H1 (cell line): ENCODE measurements at regions not wholly inside any gene's neighbourhood (a gene's known extent, or its start where the extent isn't known, plus 50 kb on each side); places are given as distances from the start of the nearest gene placed in this dataset.
A peak's percentile ranks its signal among the peaks of the same experiment; 100 is the strongest.

Experiments
- CTCF ChIA-PET: fragments of 300-600 bp; sonication (Branson Sonifier 250); formaldehyde crosslinking; loops from one replicate; lab custom pipeline; 2021; ENCODE audit not compliant: partially characterized antibody; lab: Charles Lee
- POLR2A ChIA-PET: fragments of 300-600 bp; sonication (Branson Sonifier 250); formaldehyde crosslinking; loops from one replicate; lab custom pipeline; 2021; ENCODE audit warnings: inconsistent platforms; ENCODE audit not compliant: partially characterized antibody; lab: Charles Lee
- DNase-seq, 2 experiments: peaks; one replicate each; pipeline versions ENCODE4 v3.0.0 to v3.0.0-alpha.2; 2010 to 2022; ENCODE audit warnings: low spot score in 2 of 2, low read depth in 1 of 2, mixed read lengths in 1 of 2
- FAIRE-seq: peaks from 2 replicates; lab custom pipeline; 2011; peaks lifted over from hg19 to GRCh38; lab: Jason Lieb, UNC
- H2AFZ ChIP-seq: 2 replicates; pipeline ENCODE4 v1.8.1; 2012; ENCODE audit warnings: low read length, inconsistent platforms
- H2AK5ac ChIP-seq: 2 replicates; pipeline ENCODE4 v1.6.1; 2013; ENCODE audit warnings: low read depth, low read length
- H2BK120ac ChIP-seq: replicated peaks from 2 replicates; pipeline ENCODE3; 2013; ENCODE audit warnings: low read depth, low read length, inconsistent platforms
- H2BK12ac ChIP-seq: 2 replicates; pipeline ENCODE4 v1.6.1; 2013; ENCODE audit warnings: low read depth, low read length
- H2BK15ac ChIP-seq: 2 replicates; pipeline ENCODE4 v1.6.1; 2013; ENCODE audit warnings: low read length
- H2BK20ac ChIP-seq: 2 replicates; pipeline ENCODE4 v1.6.1; 2013; ENCODE audit warnings: low read length
- H2BK5ac ChIP-seq: 2 replicates; pipeline ENCODE4 v1.6.1; 2013; ENCODE audit warnings: low read depth, low read length
- H3K14ac ChIP-seq: 2 replicates; pipeline ENCODE4 v1.6.1; 2013; ENCODE audit warnings: inconsistent platforms; ENCODE audit not compliant: insufficient read length
- H3K18ac ChIP-seq: 2 replicates; pipeline ENCODE4 v1.6.1; 2013; ENCODE audit warnings: low read length; ENCODE audit errors: extremely low read depth
- H3K23ac ChIP-seq: 2 replicates; pipeline ENCODE4 v1.6.1; 2013; ENCODE audit warnings: inconsistent platforms; ENCODE audit not compliant: insufficient read length
- H3K23me2 ChIP-seq: 2 replicates; pipeline ENCODE4 v1.6.1; 2013; ENCODE audit warnings: low read depth, low read length
- H3K27ac ChIP-seq: 2 replicates; pipeline ENCODE4 v1.6.1; 2011; ENCODE audit warnings: low read depth, low read length, inconsistent platforms
- H3K27me3 ChIP-seq, 4 experiments: replicated peaks in 1 of 4; 1 replicate in 1 of 4; 2 replicates in 3 of 4; pipeline versions ENCODE4 v1.6.1 to v1.8.1; 2011 to 2013; ENCODE audit warnings: low read length in 3 of 4, mild to moderate bottlenecking in 3 of 4, inconsistent platforms in 2 of 4, mixed read lengths in 2 of 4, moderate library complexity in 1 of 4; ENCODE audit not compliant: control insufficient read depth in 3 of 4, insufficient read depth in 3 of 4; ENCODE audit errors: extremely low read depth in 1 of 4
- H3K36me3 ChIP-seq, 4 experiments: 2 replicates each; pipeline versions ENCODE4 v1.6.1 to v1.8.1; 2011 to 2013; ENCODE audit warnings: mild to moderate bottlenecking in 4 of 4, low read length in 3 of 4, moderate library complexity in 2 of 4, control low read depth in 1 of 4, inconsistent platforms in 1 of 4; ENCODE audit not compliant: insufficient read depth in 4 of 4, control insufficient read depth in 2 of 4
- H3K4ac ChIP-seq: replicated peaks from 2 replicates; pipeline ENCODE3; 2013; ENCODE audit warnings: low read length, low read depth, mixed read lengths, inconsistent platforms; ENCODE audit not compliant: insufficient read length
- H3K4me1 ChIP-seq, 4 experiments: replicated peaks in 1 of 4; 1 replicate in 1 of 4; 2 replicates in 3 of 4; pipeline versions ENCODE4 v1.6.1 to v1.8.1; 2011 to 2013; ENCODE audit warnings: low read length in 3 of 4, inconsistent platforms in 2 of 4, mixed read lengths in 1 of 4; ENCODE audit not compliant: insufficient read depth in 4 of 4, control insufficient read depth in 3 of 4
- H3K4me2 ChIP-seq, 2 experiments: 2 replicates each; pipeline versions ENCODE4 v1.6.1 to v1.8.1; 2011 to 2013; ENCODE audit warnings: low read depth in 2 of 2, low read length in 2 of 2, control low read depth in 1 of 2, inconsistent platforms in 1 of 2, mild to moderate bottlenecking in 1 of 2; ENCODE audit not compliant: insufficient read depth in 1 of 2
- H3K4me3 ChIP-seq, 4 experiments: fragments of 200-600, 300-600 bp in 1 of 4; sonication (generic), shearing (Covaris generic), sonication (Bioruptor Twin) in 1 of 4; 2 replicates each; pipeline versions ENCODE4 v1.5.1 to v1.8.1; 2011 to 2016; ENCODE audit warnings: low read length in 4 of 4, low read depth in 3 of 4, control low read depth in 2 of 4, inconsistent platforms in 2 of 4, mild to moderate bottlenecking in 2 of 4, mixed read lengths in 1 of 4, moderate library complexity in 1 of 4; ENCODE audit not compliant: insufficient read depth in 2 of 4; ENCODE audit errors: extremely low read depth in 1 of 4
- H3K56ac ChIP-seq: replicated peaks from 2 replicates; pipeline ENCODE3; 2013; ENCODE audit warnings: low read depth, mild to moderate bottlenecking, mixed read lengths, low read length, inconsistent platforms; ENCODE audit not compliant: insufficient read length
- H3K79me1 ChIP-seq: 2 replicates; pipeline ENCODE4 v1.6.1; 2013; ENCODE audit warnings: low read depth, low read length, control low read depth
- H3K79me2 ChIP-seq, 2 experiments: 2 replicates each; pipeline versions ENCODE4 v1.6.1 to v1.8.1; 2012 to 2013; ENCODE audit warnings: low read length in 2 of 2, mild to moderate bottlenecking in 2 of 2, inconsistent platforms in 1 of 2; ENCODE audit not compliant: insufficient read depth in 2 of 2, control insufficient read depth in 1 of 2
- H3K9ac ChIP-seq, 4 experiments: replicated peaks in 1 of 4; 1 replicate in 1 of 4; 2 replicates in 3 of 4; pipeline versions ENCODE4 v1.6.1 to v1.8.1; 2011 to 2013; ENCODE audit warnings: low read depth in 3 of 4, low read length in 3 of 4, control low read depth in 2 of 4, mild to moderate bottlenecking in 2 of 4, moderate library complexity in 2 of 4, inconsistent platforms in 1 of 4; ENCODE audit errors: extremely low read depth in 1 of 4
- H3K9me3 ChIP-seq, 2 experiments: 2 replicates each; pipeline versions ENCODE4 v1.6.1 to v1.8.1; 2012 to 2013; ENCODE audit warnings: mild to moderate bottlenecking in 2 of 2, moderate library complexity in 2 of 2, control low read depth in 1 of 2, inconsistent platforms in 1 of 2, low read depth in 1 of 2, low read length in 1 of 2, mixed read lengths in 1 of 2; ENCODE audit not compliant: insufficient read depth in 2 of 2
- H4K20me1 ChIP-seq, 2 experiments: replicated peaks in 1 of 2; 2 replicates each; pipeline versions ENCODE3 to v1.8.1; 2011 to 2013; ENCODE audit warnings: inconsistent platforms in 2 of 2, low read length in 2 of 2, mild to moderate bottlenecking in 1 of 2; ENCODE audit not compliant: insufficient read depth in 2 of 2, control insufficient read depth in 1 of 2
- H4K5ac ChIP-seq: 2 replicates; pipeline ENCODE4 v1.6.1; 2013; ENCODE audit warnings: low read length, low read depth, mixed read lengths, inconsistent platforms; ENCODE audit not compliant: insufficient read length
- H4K8ac ChIP-seq: 2 replicates; pipeline ENCODE4 v1.8.0; 2013; ENCODE audit warnings: mild to moderate bottlenecking, moderate library complexity, low read length, inconsistent platforms; ENCODE audit not compliant: insufficient read depth; ENCODE audit errors: extremely low read depth
- H4K91ac ChIP-seq: replicated peaks from 2 replicates; pipeline ENCODE3; 2013; ENCODE audit warnings: low read length, mixed read lengths, inconsistent platforms; ENCODE audit not compliant: insufficient read length
- CTBP2 ChIP-seq: IDR thresholded peaks from 2 replicates; pipeline ENCODE4 v1.7.0; 2011; ENCODE audit warnings: borderline replicate concordance, mild to moderate bottlenecking, moderate library complexity, mixed read lengths, low read length; ENCODE audit not compliant: insufficient read depth, insufficient read length
- GTF2F1 ChIP-seq: IDR thresholded peaks from 2 replicates; pipeline ENCODE4 v1.6.1; 2012; ENCODE audit warnings: low read depth, low read length, improper control_type of control experiment, borderline replicate concordance
- POLR2A ChIP-seq, 2 experiments: IDR thresholded peaks; 1 replicate in 1 of 2; 2 replicates in 1 of 2; pipeline ENCODE4 v1.6.1; 2011; ENCODE audit warnings: low read depth in 2 of 2, low read length in 2 of 2, mild to moderate bottlenecking in 2 of 2; ENCODE audit errors: control extremely low read depth in 1 of 2
- POU5F1 ChIP-seq: IDR thresholded peaks from 2 replicates; pipeline ENCODE4 v1.6.1; 2011; ENCODE audit warnings: low read depth, mild to moderate bottlenecking, low read length, moderate library complexity
- RAD21 ChIP-seq, 2 experiments: IDR thresholded peaks in 1 of 2; conservative IDR thresholded peaks in 1 of 2; 2 replicates each; pipeline ENCODE4 v1.6.1; 2011; ENCODE audit warnings: low read depth in 2 of 2, low read length in 2 of 2, improper control_type of control experiment in 1 of 2, inconsistent platforms in 1 of 2, mild to moderate bottlenecking in 1 of 2, moderate library complexity in 1 of 2
- SUZ12 ChIP-seq: fragments of 200-600 bp; sonication (generic); IDR thresholded peaks from 2 replicates; pipeline ENCODE4 v1.6.1; 2012; ENCODE audit warnings: mild to moderate bottlenecking, inconsistent platforms, low read length, moderate library complexity, mixed read lengths
- WGBS, 2 experiments: shearing (Covaris generic) in 1 of 2; methylation state at CpG; one replicate each; pipeline versions ENCODE4 v1.1.6 to v1.1.7; 2013 to 2015; ENCODE audit warnings: low lambda C conversion rate in 2 of 2, mixed read lengths in 2 of 2, inconsistent platforms in 1 of 2, low coverage in 1 of 2, missing lambda C conversion rate in 1 of 2; ENCODE audit not compliant: insufficient replicate concordance in 2 of 2, insufficient coverage in 1 of 2, insufficient read length in 1 of 2; ENCODE audit errors: extremely low coverage in 1 of 2, missing lambda C conversion rate in 1 of 2; 5-methylcytosine and 5-hydroxymethylcytosine counted together

DNA sequence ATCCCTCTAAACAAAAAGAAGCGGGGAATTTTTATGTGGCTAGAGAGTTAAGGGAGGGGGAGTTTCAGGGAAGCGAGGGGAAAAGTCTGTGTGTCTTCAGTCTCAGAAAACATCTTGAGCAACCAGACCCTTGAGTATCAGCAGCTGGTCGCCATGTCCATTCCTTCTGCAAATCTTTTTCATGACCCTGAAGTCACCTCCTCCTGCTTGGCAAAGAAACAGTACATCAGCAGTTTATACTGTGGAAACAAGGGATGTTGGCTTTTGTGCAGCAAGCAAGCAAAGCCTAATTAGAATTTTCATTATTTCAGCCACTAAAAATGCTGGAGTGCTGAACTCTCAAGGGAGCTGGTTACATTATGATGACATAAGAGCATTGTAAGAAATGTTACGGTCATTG, 187.4 kb upstream of the SLC8A1 start:
- H2BK5ac ChIP-seq, result no peak overlapping the region
- no peaks in the 10 kb centered on the region for H3K9me3 ChIP-seq
- H3K79me1 ChIP-seq, result no peaks in the 10 kb centered on the region
- H3K4ac ChIP-seq, result no peak overlapping the region
- 99% methylated on average over 4 of the region's 4 CpGs; no CpG with 5 or more reads in 1 of the 2 experiments for WGBS, 2 experiments
- H4K91ac ChIP-seq, result no peak overlapping the region
- no peak overlapping the region for H2BK12ac ChIP-seq
- DNase-seq (no peak), FAIRE-seq (no peak)
- no peak overlapping the region for H2BK15ac ChIP-seq
- no peak overlapping the region for H2BK120ac ChIP-seq
- H2AFZ ChIP-seq, result peak overlapping the region; percentile 62; the same call in 1 of the 2 replicates
- H3K27me3 ChIP-seq, result no peaks in the 10 kb centered on the region
- H3K79me2 ChIP-seq, result no peaks in the 10 kb centered on the region
- H3K4me1 ChIP-seq, result no peaks in the 10 kb centered on the region
- no peak overlapping the region for H3K56ac ChIP-seq
- H3K23ac ChIP-seq, result no peak overlapping the region
- no peak overlapping the region for H3K4me3 ChIP-seq
- H2AK5ac ChIP-seq, result no peak overlapping the region
- no peak overlapping the region for H4K5ac ChIP-seq
- no peak overlapping the region for H3K27ac ChIP-seq
- no peak overlapping the region for H3K4me2 ChIP-seq
- H2BK20ac ChIP-seq, result no peak overlapping the region
- POLR2A ChIA-PET, result no interaction called here
- no peak overlapping the region for H3K18ac ChIP-seq
- H4K20me1 ChIP-seq, result no peaks in the 10 kb centered on the region
- H4K8ac ChIP-seq, result no peak overlapping the region
- H3K36me3 ChIP-seq, result no peaks in the 10 kb centered on the region
- H3K9ac ChIP-seq, result no peak overlapping the region
- H3K14ac ChIP-seq, result no peak overlapping the region
- no peaks in the 10 kb centered on the region for H3K23me2 ChIP-seq
- CTCF ChIA-PET, result no interaction called here
- no peak for TF ChIP-seq POU5F1
- no peak for TF ChIP-seq POLR2A (IDR thresholded peaks at IDR 0.05; ENCODE audit: control extremely low read depth in 1 of 2, low read depth in 2 of 2, low read length in 2 of 2)
- no peak for TF ChIP-seq CTBP2
- TF ChIP-seq SUZ12, result no peak
- TF ChIP-seq GTF2F1, result no peak
- no peak for TF ChIP-seq RAD21 (IDR thresholded peaks at IDR 0.05 in 1 of 2, conservative IDR thresholded peaks at IDR 0.05 in 1 of 2; ENCODE audit: low read depth in 2 of 2, low read length in 2 of 2)
